Neural progenitor cell (in vitro differentiated cells): ENCODE measurements at regions not wholly inside any gene's neighbourhood (a gene's known extent, or its start where the extent isn't known, plus 50 kb on each side); places are given as distances from the start of the nearest gene placed in this dataset.

Experiments
- DNase-seq: peaks from one replicate; pipeline ENCODE4 v3.0.0-alpha.2; 2016; ENCODE audit warnings: low spot score
- H2AFZ ChIP-seq: fragments of 200-600 bp; sonication (generic); replicated peaks from 2 replicates; pipeline ENCODE4 v1.6.1; 2016; ENCODE audit warnings: antibody characterized with exemption
- H3F3A ChIP-seq: fragments of 200-600 bp; sonication (generic); 2 replicates; pipeline ENCODE4 v1.6.1; 2016; ENCODE audit warnings: antibody characterized with exemption, low read depth
- H3K27ac ChIP-seq: fragments of 200-600 bp; sonication (generic); 2 replicates; pipeline ENCODE4 v1.5.1; 2016; ENCODE audit warnings: mild to moderate bottlenecking
- H3K27me3 ChIP-seq: fragments of 200-600 bp; sonication (generic); 2 replicates; pipeline ENCODE4 v1.6.1; 2016; ENCODE audit warnings: mild to moderate bottlenecking, moderate library complexity
- H3K36me3 ChIP-seq: fragments of 200-600 bp; sonication (generic); 2 replicates; pipeline ENCODE4 v1.5.1; 2016
- H3K4me1 ChIP-seq: fragments of 200-600 bp; sonication (generic); 2 replicates; pipeline ENCODE4 v1.6.1; 2016; ENCODE audit warnings: mixed run types
- H3K4me2 ChIP-seq: fragments of 200-600 bp; sonication (generic); 2 replicates; pipeline ENCODE4 v1.6.1; 2016
- H3K4me3 ChIP-seq: fragments of 200-600 bp; sonication (generic); 2 replicates; pipeline ENCODE4 v1.5.1; 2016
- H3K79me2 ChIP-seq: fragments of 200-600 bp; sonication (generic); 2 replicates; pipeline ENCODE4 v1.6.1; 2016; ENCODE audit warnings: low read depth
- H3K9ac ChIP-seq: fragments of 200-600 bp; sonication (generic); 2 replicates; pipeline ENCODE4 v1.6.1; 2016
- H3K9me3 ChIP-seq: fragments of 200-600 bp; sonication (generic); 2 replicates; pipeline ENCODE4 v1.5.1; 2016; ENCODE audit warnings: low read depth
- H4K20me1 ChIP-seq: fragments of 200-600 bp; sonication (generic); 2 replicates; pipeline ENCODE4 v1.6.1; 2016; ENCODE audit warnings: low read depth
- H3K27ac Mint-ChIP-seq: 3 replicates; pipeline ENCODE4 v1.8.0; 2021; ENCODE audit warnings: mixed read lengths
- H3K27me3 Mint-ChIP-seq: 2 replicates; pipeline ENCODE4 v1.8.0; 2022; ENCODE audit warnings: low read depth, mild to moderate bottlenecking, inconsistent platforms, moderate library complexity, mixed read lengths; ENCODE audit not compliant: insufficient read depth
- H3K36me3 Mint-ChIP-seq: 3 replicates; pipeline ENCODE4 v1.8.0; 2021; ENCODE audit warnings: mixed read lengths
- H3K4me1 Mint-ChIP-seq: 3 replicates; pipeline ENCODE4 v1.8.0; 2021; ENCODE audit warnings: mixed read lengths
- H3K4me3 Mint-ChIP-seq: 3 replicates; pipeline ENCODE4 v1.8.0; 2021; ENCODE audit warnings: mild to moderate bottlenecking, moderate library complexity, mixed read lengths
- H3K9me3 Mint-ChIP-seq: 3 replicates; pipeline ENCODE4 v1.8.0; 2020; ENCODE audit warnings: mixed read lengths
- CTCF ChIP-seq: fragments of 200-600 bp; sonication (generic); IDR thresholded peaks from 2 replicates; pipeline ENCODE4 v1.5.1; 2017; ENCODE audit warnings: antibody characterized with exemption, mild to moderate bottlenecking
- EZH2 ChIP-seq: fragments of 200-600 bp; sonication (generic); IDR thresholded peaks from 2 replicates; pipeline ENCODE4 v1.6.1; 2017; ENCODE audit warnings: antibody characterized with exemption, mild to moderate bottlenecking, moderate library complexity
- EZH2phosphoT487 ChIP-seq: fragments of 200-600 bp; sonication (generic); IDR thresholded peaks from 2 replicates; pipeline ENCODE4 v1.6.1; 2017; ENCODE audit warnings: antibody characterized with exemption

GRCh38 chr1:162952956-162953355 is 92.0 kb upstream of the CCDC190 start:
- Histone ChIP-seq H3K9ac (no peak overlapping the region), H3F3A (no peaks in the 10 kb centered on the region), H2AFZ (no peak overlapping the region), H3K79me2 (no peaks in the 10 kb centered on the region), H3K9me3 (no peaks in the 10 kb centered on the region), H3K27me3 (no peaks in the 10 kb centered on the region), H3K4me1 (no peaks in the 10 kb centered on the region), H4K20me1 (no peaks in the 10 kb centered on the region), H3K36me3 (no peaks in the 10 kb centered on the region), H3K4me3 (no peak overlapping the region), H3K4me2 (no peak overlapping the region), H3K27ac (no peak overlapping the region)
- H3K4me1 Mint-ChIP-seq, result no peaks in the 10 kb centered on the region
- H3K4me3 Mint-ChIP-seq, result no peak overlapping the region
- H3K36me3 Mint-ChIP-seq, result no peaks in the 10 kb centered on the region
- DNase-seq, result no peak
- no peaks in the 10 kb centered on the region for H3K9me3 Mint-ChIP-seq
- H3K27me3 Mint-ChIP-seq, result peaks cover 2% of the 10 kb centered on the region
- no peak overlapping the region for H3K27ac Mint-ChIP-seq
- no peak for TF ChIP-seq EZH2phosphoT487
- no peak for TF ChIP-seq CTCF
- TF ChIP-seq EZH2, result no peak

GRCh38 chr1:162951553-162952315 is 90.8 kb upstream of the CCDC190 start:
- Mint-ChIP-seq H3K27ac (no peak overlapping the region), H3K9me3 (no peaks in the 10 kb centered on the region), H3K27me3 (peaks cover 2% of the 10 kb centered on the region), H3K4me1 (peaks cover 4% of the 10 kb centered on the region), H3K4me3 (no peak overlapping the region), H3K36me3 (no peaks in the 10 kb centered on the region)
- Histone ChIP-seq H3K4me1 (no peaks in the 10 kb centered on the region), H3K9ac (no peak overlapping the region), H3K4me3 (no peak overlapping the region), H3K9me3 (no peaks in the 10 kb centered on the region), H3K4me2 (no peak overlapping the region), H3K27me3 (no peaks in the 10 kb centered on the region), H2AFZ (no peak overlapping the region), H3K79me2 (no peaks in the 10 kb centered on the region), H4K20me1 (no peaks in the 10 kb centered on the region), H3K27ac (no peak overlapping the region), H3F3A (no peaks in the 10 kb centered on the region), H3K36me3 (no peaks in the 10 kb centered on the region)
- TF ChIP-seq EZH2 (no peak), CTCF (no peak), EZH2phosphoT487 (no peak)
- no peak for DNase-seq

GRCh38 chr1:162950187-162950586 is 89.2 kb upstream of the CCDC190 start:
- no peaks in the 10 kb centered on the region for H3K36me3 ChIP-seq

More at GRCh38 chr1:162950187-162950586, 89.2 kb upstream of the CCDC190 start:
- Mint-ChIP-seq H3K27ac (no peak overlapping the region), H3K36me3 (no peaks in the 10 kb centered on the region), H3K4me3 (no peak overlapping the region), H3K9me3 (no peaks in the 10 kb centered on the region), H3K4me1 (peaks cover 4% of the 10 kb centered on the region), H3K27me3 (peaks cover 2% of the 10 kb centered on the region)
- no peak overlapping the region for H3K4me2 ChIP-seq
- no peaks in the 10 kb centered on the region for H3F3A ChIP-seq
- H4K20me1 ChIP-seq, result no peaks in the 10 kb centered on the region
- no peak overlapping the region for H2AFZ ChIP-seq
- no peaks in the 10 kb centered on the region for H3K9me3 ChIP-seq
- no peak overlapping the region for H3K27ac ChIP-seq
- no peak overlapping the region for H3K9ac ChIP-seq
- TF ChIP-seq EZH2 (no peak), EZH2phosphoT487 (no peak), CTCF (no peak)
- no peaks in the 10 kb centered on the region for H3K27me3 ChIP-seq
- no peak for DNase-seq
- H3K4me3 ChIP-seq, result no peak overlapping the region
- H3K79me2 ChIP-seq, result no peaks in the 10 kb centered on the region
- no peaks in the 10 kb centered on the region for H3K4me1 ChIP-seq
